SH-SY5Y (cell line): ENCODE measurements at regions not wholly inside any gene's neighbourhood (a gene's known extent, or its start where the extent isn't known, plus 50 kb on each side); places are given as distances from the start of the nearest gene placed in this dataset.

Source experiments
- GATA2 ChIP-seq: IDR thresholded peaks from 2 replicates; pipeline ENCODE4 v1.6.1; 2011; ENCODE audit warnings: mild to moderate bottlenecking, low read depth, low read length
- GATA3 ChIP-seq: IDR thresholded peaks from 2 replicates; pipeline ENCODE4 v1.6.1; 2011; ENCODE audit warnings: low read depth, mild to moderate bottlenecking, low read length, moderate library complexity

DNA sequence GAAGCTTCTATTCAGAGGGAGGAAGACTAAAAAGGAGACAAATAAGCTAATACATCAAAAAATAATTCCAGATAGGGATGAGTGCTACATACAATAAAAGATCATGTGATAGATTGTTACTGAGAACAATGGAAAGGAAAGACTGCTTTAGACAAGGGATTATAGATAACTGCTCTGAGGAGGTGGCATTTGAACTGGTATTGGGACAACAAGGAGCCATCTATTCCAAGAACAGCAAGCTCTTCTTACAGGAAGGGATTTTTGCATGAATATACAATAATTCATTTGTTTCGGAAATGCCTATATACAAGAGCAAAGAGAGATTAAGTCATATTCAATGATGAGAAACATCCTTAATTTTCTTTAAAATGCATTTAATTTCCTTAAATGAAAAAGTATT lies 540.5 kb upstream of the KLF12 start:
- TF ChIP-seq GATA2 (no peak), GATA3 (no peak)

- TF ChIP-seq GATA2 (no peak), GATA3 (no peak)
Measured at GRCh38 chr13:74669149-74669548, 534.9 kb upstream of the KLF12 start.

DNA sequence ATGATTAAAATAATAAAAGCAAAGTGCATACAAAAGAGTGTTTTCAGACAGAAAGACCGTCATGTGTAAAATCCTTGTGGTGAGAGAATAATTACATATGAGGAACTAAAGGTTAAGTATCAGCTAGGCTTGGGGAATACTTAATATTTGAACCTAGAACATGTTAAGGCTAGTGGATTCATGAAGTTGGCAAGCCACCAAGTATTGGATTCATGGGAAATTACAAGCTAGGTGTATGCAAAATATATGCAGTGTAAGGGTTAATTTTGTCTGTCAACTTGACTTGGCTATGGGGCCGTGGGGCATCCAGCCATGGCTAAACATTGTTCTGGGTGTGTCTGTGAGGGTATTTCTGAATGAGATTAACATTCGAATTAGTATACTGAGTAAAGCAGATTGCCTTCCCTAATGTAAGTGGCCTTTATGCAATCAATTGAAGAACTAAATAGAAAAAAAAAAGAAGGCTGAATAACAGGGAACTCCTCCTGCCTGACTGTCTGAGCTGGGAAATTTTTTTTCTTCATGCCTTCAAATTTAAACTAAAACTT lies 533.5 kb upstream of the KLF12 start:
- TF ChIP-seq GATA3 (no peak), GATA2 (no peak)

GRCh38 chr13:74662905-74663304 lies 528.7 kb upstream of the KLF12 start:
- no peak for TF ChIP-seq GATA2
- TF ChIP-seq GATA3 = no peak

- no peak for TF ChIP-seq GATA2
- TF ChIP-seq GATA3 = no peak
Measured at GRCh38 chr13:74661851-74662250, 527.6 kb upstream of the KLF12 start.

GRCh38 chr13:74657765-74658164 lies 523.6 kb upstream of the KLF12 start:
- TF ChIP-seq GATA2 (no peak), GATA3 (no peak)

DNA sequence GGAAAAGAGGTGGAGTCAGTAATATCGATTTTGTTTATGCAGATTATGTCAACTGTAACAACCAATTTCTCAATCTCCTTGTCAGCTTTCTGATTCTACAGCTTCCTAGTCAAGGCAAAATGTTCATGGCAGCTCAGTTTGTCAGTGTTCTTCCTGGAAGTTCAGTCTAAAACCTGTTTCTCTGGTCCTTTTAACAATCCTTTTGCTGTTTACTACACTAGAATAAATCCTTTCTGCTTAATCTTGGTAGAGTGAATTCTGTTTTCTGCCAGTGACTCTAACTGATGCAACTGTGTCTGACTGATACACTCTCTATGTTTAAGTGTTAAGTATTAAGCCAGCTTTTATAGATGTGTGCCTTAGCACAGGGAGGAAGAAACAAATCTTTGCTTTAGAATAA lies 516.9 kb upstream of the KLF12 start:
- TF ChIP-seq GATA3 (no peak), GATA2 (no peak)

DNA sequence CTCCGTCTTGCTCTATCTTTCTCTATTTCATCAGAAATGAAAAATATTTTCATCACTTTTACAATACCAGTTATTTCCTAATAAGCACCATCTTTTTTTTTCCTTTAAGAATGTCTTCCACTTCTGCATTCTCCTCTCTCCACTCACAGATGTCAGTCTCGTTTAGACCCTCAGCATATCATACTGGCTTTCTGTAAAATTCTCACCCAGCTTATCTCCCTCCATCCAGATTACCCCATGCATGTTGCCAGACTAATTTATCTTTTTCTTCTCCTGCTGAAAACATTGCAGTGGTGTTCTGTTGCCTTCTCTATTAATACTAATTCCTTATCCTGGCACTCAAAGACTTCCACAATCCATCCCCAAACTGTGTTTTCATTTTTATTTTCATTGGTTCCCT lies 513.8 kb upstream of the KLF12 start:
- TF ChIP-seq GATA2 (no peak), GATA3 (no peak)

- TF ChIP-seq GATA2 (no peak), GATA3 (no peak)
Measured at GRCh38 chr13:74647211-74647610, 513.0 kb upstream of the KLF12 start.

- TF ChIP-seq GATA2 = no peak
- TF ChIP-seq GATA3 = no peak
Measured at GRCh38 chr13:74646091-74646490, 511.9 kb upstream of the KLF12 start.

- TF ChIP-seq GATA2 (no peak), GATA3 (no peak)
Measured at GRCh38 chr13:74645586-74645985, 511.4 kb upstream of the KLF12 start.

- TF ChIP-seq GATA3 = no peak
- no peak for TF ChIP-seq GATA2
Measured at GRCh38 chr13:74644229-74644628, 510.0 kb upstream of the KLF12 start.

DNA sequence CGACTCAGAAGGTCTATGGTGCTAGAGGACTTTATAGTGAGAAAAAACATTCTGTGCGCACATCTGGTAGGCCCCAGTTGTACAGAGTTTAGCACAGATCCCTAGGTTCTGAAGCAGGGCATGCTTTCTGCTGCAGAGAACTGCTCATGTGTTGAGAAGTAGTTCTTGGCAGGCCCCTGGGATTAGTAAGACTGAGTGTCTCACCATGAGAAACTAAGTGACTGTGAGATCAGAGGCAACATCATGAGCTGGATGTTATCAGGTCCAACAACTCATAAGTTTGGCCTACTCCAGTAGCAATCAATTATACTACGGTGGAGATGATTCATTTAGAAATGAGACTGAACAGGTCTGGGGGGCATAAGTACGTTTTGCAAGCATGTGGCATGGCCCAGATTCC lies 507.4 kb upstream of the KLF12 start:
- TF ChIP-seq GATA3 (no peak), GATA2 (no peak)

DNA sequence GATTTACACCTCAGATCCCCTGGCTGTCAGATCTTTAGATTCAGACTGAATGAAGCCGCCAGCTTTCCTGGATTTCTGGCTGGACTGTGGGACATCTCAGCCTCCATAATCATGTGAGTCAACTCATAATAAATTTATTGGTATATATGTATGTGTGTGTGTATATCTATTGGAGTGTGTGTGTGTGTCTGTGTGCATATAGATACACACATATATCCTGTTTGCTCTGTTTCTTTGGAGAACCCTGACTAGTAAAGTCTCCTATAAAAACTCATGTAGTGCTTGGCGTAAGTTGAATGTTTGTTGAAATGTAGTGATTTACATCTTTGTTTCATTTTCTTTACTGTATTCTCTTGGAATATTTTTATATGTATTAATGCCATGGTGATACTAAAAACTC lies 499.5 kb upstream of the KLF12 start:
- TF ChIP-seq GATA3 (no peak), GATA2 (no peak)

- TF ChIP-seq GATA3 = no peak
- TF ChIP-seq GATA2 = no peak
Measured at GRCh38 chr13:74629985-74630384, 495.8 kb upstream of the KLF12 start.

DNA sequence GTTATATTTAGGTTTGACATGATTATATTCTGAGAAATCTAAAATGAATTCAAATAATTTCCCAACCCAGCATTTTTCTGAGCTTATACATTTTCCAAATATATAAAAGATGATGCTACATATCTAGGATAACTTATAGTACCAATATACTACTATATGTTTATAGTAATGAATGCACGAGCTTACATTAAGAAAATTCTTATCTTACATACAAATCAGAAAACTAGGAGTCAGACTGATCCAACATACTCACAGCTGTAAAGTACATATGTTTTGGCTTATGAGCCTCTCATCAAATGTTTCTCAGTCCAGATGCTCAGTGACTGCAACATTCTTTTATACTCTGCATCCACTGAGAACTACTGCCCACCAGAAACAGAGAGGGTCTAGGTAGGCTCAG lies 491.3 kb upstream of the KLF12 start:
- TF ChIP-seq GATA2 = no peak
- no peak for TF ChIP-seq GATA3

- no peak for TF ChIP-seq GATA3
- TF ChIP-seq GATA2 = no peak
Measured at GRCh38 chr13:74623761-74624160, 489.6 kb upstream of the KLF12 start.
